CD14-positive monocyte (primary cell): ENCODE measurements at regions not wholly inside any gene's neighbourhood (a gene's known extent, or its start where the extent isn't known, plus 50 kb on each side); places are given as distances from the start of the nearest gene placed in this dataset.
"Not testable (repeated sequence)": the region's sequence is repeated elsewhere in the genome, so short reads cannot be mapped to it uniquely, and the experiment has no call there.

Experiments used
- DNase-seq, 3 donors: peaks; one replicate each; pipeline ENCODE4 v3.0.0-alpha.2; 2011 to 2022
- H2AFZ ChIP-seq: 2 replicates; pipeline ENCODE4 v1.6.0; 2012; ENCODE audit warnings: mild to moderate bottlenecking, low read depth, low read length, inconsistent platforms; ENCODE audit not compliant: insufficient read depth, poor library complexity, severe bottlenecking
- H3K27ac ChIP-seq, 2 donors: 1 replicate in 1 of 2; 2 replicates in 1 of 2; pipeline ENCODE4 v1.5.1; 2012 to 2013; ENCODE audit warnings: low read length in 2 of 2, control low read depth in 1 of 2, inconsistent platforms in 1 of 2, low read depth in 1 of 2, mild to moderate bottlenecking in 1 of 2
- H3K27me3 ChIP-seq, 2 donors: one replicate each; pipeline versions ENCODE4 v1.6.0 to v1.6.1; 2011 to 2013; ENCODE audit warnings: low read length in 2 of 2; ENCODE audit not compliant: control insufficient read depth in 2 of 2, insufficient read depth in 2 of 2
- H3K36me3 ChIP-seq, 2 donors: replicated peaks in 1 of 2; 1 replicate in 1 of 2; 2 replicates in 1 of 2; pipeline versions ENCODE4 v1.5.1 to v1.6.1; 2012 to 2013; ENCODE audit warnings: low read length in 2 of 2, control low read depth in 1 of 2, inconsistent platforms in 1 of 2, mild to moderate bottlenecking in 1 of 2; ENCODE audit not compliant: insufficient read depth in 2 of 2, control insufficient read depth in 1 of 2
- H3K4me1 ChIP-seq, 2 donors: 1 replicate in 1 of 2; 2 replicates in 1 of 2; pipeline versions ENCODE4 v1.5.1 to v1.6.1; 2012 to 2013; ENCODE audit warnings: low read length in 2 of 2, control low read depth in 1 of 2, inconsistent platforms in 1 of 2, mild to moderate bottlenecking in 1 of 2, moderate library complexity in 1 of 2; ENCODE audit not compliant: insufficient read depth in 2 of 2, control insufficient read depth in 1 of 2
- H3K4me2 ChIP-seq: replicated peaks from 2 replicates; pipeline ENCODE3; 2012; ENCODE audit warnings: low read length, moderate library complexity, mild to moderate bottlenecking; ENCODE audit not compliant: poor library complexity, severe bottlenecking; ENCODE audit errors: extremely low read depth
- H3K4me3 ChIP-seq, 3 experiments: fragments of 200-600 bp in 1 of 3; sonication (generic) in 1 of 3; replicated peaks in 1 of 3; 1 replicate in 2 of 3; 2 replicates in 1 of 3; pipeline ENCODE4 v1.5.1; 2011 to 2013; ENCODE audit warnings: low read length in 3 of 3, mild to moderate bottlenecking in 3 of 3, control low read depth in 2 of 3, low read depth in 2 of 3, inconsistent platforms in 1 of 3, moderate library complexity in 1 of 3
- H3K79me2 ChIP-seq: 2 replicates; pipeline ENCODE4 v1.6.0; 2012; ENCODE audit warnings: mild to moderate bottlenecking, control low read depth, inconsistent platforms, low read length, moderate library complexity; ENCODE audit not compliant: insufficient read depth
- H3K9ac ChIP-seq: 2 replicates; pipeline ENCODE4 v1.6.0; 2017; ENCODE audit warnings: low read length, mild to moderate bottlenecking; ENCODE audit not compliant: insufficient read depth, poor library complexity, severe bottlenecking
- H3K9me3 ChIP-seq, 2 donors: replicated peaks in 1 of 2; 1 replicate in 1 of 2; 2 replicates in 1 of 2; pipeline versions ENCODE4 v1.5.1 to v1.6.1; 2012 to 2013; ENCODE audit warnings: low read length in 2 of 2, control low read depth in 1 of 2; ENCODE audit not compliant: control insufficient read depth in 1 of 2, insufficient read depth in 1 of 2
- H4K20me1 ChIP-seq: 2 replicates; pipeline ENCODE4 v1.6.0; 2012; ENCODE audit warnings: mild to moderate bottlenecking, low read length, control low read depth, moderate library complexity; ENCODE audit not compliant: insufficient read depth
- H3K27ac Mint-ChIP-seq, 7 donors: one replicate each; pipeline ENCODE4 v1.8.0; 2020; ENCODE audit warnings: mild to moderate bottlenecking in 7 of 7, mixed read lengths in 7 of 7, moderate library complexity in 6 of 7, inconsistent platforms in 2 of 7
- H3K27me3 Mint-ChIP-seq, 3 donors: one replicate each; pipeline ENCODE4 v1.8.0; 2021 to 2022; ENCODE audit warnings: low read depth in 3 of 3, mild to moderate bottlenecking in 3 of 3, mixed read lengths in 3 of 3, moderate library complexity in 3 of 3, inconsistent platforms in 1 of 3
- H3K36me3 Mint-ChIP-seq, 2 donors: one replicate each; pipeline ENCODE4 v1.8.0; 2020; ENCODE audit warnings: mixed read lengths in 2 of 2, inconsistent platforms in 1 of 2, mild to moderate bottlenecking in 1 of 2
- H3K4me1 Mint-ChIP-seq: one replicate; pipeline ENCODE4 v1.8.0; 2020; ENCODE audit warnings: mild to moderate bottlenecking, mixed read lengths
- H3K4me3 Mint-ChIP-seq, 2 donors: one replicate each; pipeline ENCODE4 v1.8.0; 2020; ENCODE audit warnings: mild to moderate bottlenecking in 2 of 2, mixed read lengths in 2 of 2, moderate library complexity in 1 of 2
- H3K9me3 Mint-ChIP-seq, 7 donors: one replicate each; pipeline ENCODE4 v1.8.0; 2020 to 2022; ENCODE audit warnings: mixed read lengths in 7 of 7, mild to moderate bottlenecking in 6 of 7, moderate library complexity in 6 of 7, inconsistent platforms in 2 of 7
- WGBS: methylation state at CpG from one replicate; pipeline ENCODE4 v1.1.5; 2013; ENCODE audit warnings: missing lambda C conversion rate; ENCODE audit not compliant: insufficient coverage; 5-methylcytosine and 5-hydroxymethylcytosine counted together
- intact Hi-C, 2 donors: fragments of 100-400 bp; cut with micrococcal nuclease; formaldehyde crosslinking; loops; one replicate each; pipeline versions ENCODE4 v1.15.0 to v1.15.1; 2023
- TF ChIP-seq, protein P1 (sequence below): fragments of 200-600 bp; IDR thresholded peaks from one replicate; pipeline ENCODE4 v1.8.0; 2022; ENCODE audit warnings: antibody characterized with exemption, mild to moderate bottlenecking

DNA sequence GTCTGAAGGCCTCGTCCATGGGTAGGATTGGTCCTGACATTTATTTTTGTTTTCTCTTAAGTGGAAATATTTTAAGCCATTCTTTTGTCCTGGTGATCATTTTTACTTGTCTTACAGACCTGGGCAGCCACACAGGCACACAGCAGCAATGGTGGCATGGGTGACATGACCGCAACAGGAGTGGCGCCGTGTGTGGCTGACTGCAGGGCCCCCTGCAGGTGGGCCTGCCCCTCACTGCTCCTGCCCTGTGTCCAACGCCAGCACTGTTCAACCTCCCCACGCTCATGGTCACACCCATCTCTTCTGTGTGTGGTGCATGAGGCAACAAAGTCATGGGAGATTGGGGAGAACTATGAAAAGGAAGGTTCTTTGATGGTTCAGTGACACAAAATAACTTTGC, 151.9 kb downstream of the MYLK4 start:
- 100% methylated on average over 1 of the region's 6 CpGs for WGBS
- H3K27ac Mint-ChIP-seq: no peak overlapping the region

DNA sequence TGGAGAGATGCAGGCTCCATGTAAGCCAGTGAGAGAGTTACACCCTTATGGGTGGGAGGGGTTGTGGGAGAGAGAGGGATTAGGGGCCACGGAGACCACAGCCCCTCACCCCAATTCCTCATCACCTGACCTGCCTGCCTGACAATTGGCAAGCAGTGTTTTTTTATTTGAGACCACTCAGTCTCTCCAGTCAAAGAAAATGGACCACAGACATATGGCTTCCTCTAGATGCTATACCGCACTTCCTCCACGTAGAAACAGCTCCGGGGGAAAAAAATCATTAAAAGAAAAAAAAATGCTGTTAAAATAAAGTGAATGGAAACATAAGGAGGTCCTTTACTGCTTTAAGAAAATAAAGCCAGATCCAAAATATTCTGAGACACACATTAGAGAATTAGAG, 152.7 kb downstream of the MYLK4 start:
- H3K9me3 ChIP-seq: no peaks in the 10 kb centered on the region
- H3K4me1 ChIP-seq: no peaks in the 10 kb centered on the region
- TF ChIP-seq, protein P1, sequence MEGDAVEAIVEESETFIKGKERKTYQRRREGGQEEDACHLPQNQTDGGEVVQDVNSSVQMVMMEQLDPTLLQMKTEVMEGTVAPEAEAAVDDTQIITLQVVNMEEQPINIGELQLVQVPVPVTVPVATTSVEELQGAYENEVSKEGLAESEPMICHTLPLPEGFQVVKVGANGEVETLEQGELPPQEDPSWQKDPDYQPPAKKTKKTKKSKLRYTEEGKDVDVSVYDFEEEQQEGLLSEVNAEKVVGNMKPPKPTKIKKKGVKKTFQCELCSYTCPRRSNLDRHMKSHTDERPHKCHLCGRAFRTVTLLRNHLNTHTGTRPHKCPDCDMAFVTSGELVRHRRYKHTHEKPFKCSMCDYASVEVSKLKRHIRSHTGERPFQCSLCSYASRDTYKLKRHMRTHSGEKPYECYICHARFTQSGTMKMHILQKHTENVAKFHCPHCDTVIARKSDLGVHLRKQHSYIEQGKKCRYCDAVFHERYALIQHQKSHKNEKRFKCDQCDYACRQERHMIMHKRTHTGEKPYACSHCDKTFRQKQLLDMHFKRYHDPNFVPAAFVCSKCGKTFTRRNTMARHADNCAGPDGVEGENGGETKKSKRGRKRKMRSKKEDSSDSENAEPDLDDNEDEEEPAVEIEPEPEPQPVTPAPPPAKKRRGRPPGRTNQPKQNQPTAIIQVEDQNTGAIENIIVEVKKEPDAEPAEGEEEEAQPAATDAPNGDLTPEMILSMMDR: no peak
- no peak overlapping the region for H3K27ac Mint-ChIP-seq
- no peaks in the 10 kb centered on the region for H3K36me3 ChIP-seq
- no peak for DNase-seq
- H2AFZ ChIP-seq: no peak overlapping the region
- no peaks in the 10 kb centered on the region for H3K4me1 Mint-ChIP-seq
- H3K4me3 Mint-ChIP-seq: no peak overlapping the region
- no CpG with 5 or more reads among the region's 4 CpGs for WGBS
- H4K20me1 ChIP-seq: no peaks in the 10 kb centered on the region
- H3K27me3 ChIP-seq: no peaks in the 10 kb centered on the region
- H3K9ac ChIP-seq: no peak overlapping the region
- intact Hi-C loops: no loop called here
- H3K9me3 Mint-ChIP-seq: peaks cover 0 to 4% (median 4%) of the 10 kb centered on the region in 7 donors
- H3K36me3 Mint-ChIP-seq: no peaks in the 10 kb centered on the region
- H3K27ac ChIP-seq: no peak overlapping the region
- H3K4me3 ChIP-seq: no peak overlapping the region
- peaks cover 0 to 2% (median 2%) of the 10 kb centered on the region in 3 donors for H3K27me3 Mint-ChIP-seq
- H3K4me2 ChIP-seq: no peak overlapping the region
- H3K79me2 ChIP-seq: no peaks in the 10 kb centered on the region

More for the DNA sequence above, 151.9 kb downstream of the MYLK4 start:
- intact Hi-C loops: no loop called here
- Mint-ChIP-seq H3K4me3 (no peak overlapping the region), H3K27me3 (peaks cover 2 to 3% (median 2%) of the 10 kb centered on the region in 3 donors), H3K36me3 (no peaks in the 10 kb centered on the region), H3K4me1 (no peaks in the 10 kb centered on the region), H3K9me3 (peaks cover 0 to 4% (median 4%) of the 10 kb centered on the region in 7 donors)
- TF ChIP-seq, protein P1: no peak
- Histone ChIP-seq H3K27me3 (no peaks in the 10 kb centered on the region), H3K4me3 (no peak overlapping the region), H2AFZ (no peak overlapping the region), H3K9me3 (no peaks in the 10 kb centered on the region), H3K4me2 (no peak overlapping the region), H3K9ac (no peak overlapping the region), H3K36me3 (no peaks in the 10 kb centered on the region), H4K20me1 (no peaks in the 10 kb centered on the region), H3K79me2 (no peaks in the 10 kb centered on the region), H3K4me1 (no peaks in the 10 kb centered on the region), H3K27ac (no peak overlapping the region)
- no peak for DNase-seq

DNA sequence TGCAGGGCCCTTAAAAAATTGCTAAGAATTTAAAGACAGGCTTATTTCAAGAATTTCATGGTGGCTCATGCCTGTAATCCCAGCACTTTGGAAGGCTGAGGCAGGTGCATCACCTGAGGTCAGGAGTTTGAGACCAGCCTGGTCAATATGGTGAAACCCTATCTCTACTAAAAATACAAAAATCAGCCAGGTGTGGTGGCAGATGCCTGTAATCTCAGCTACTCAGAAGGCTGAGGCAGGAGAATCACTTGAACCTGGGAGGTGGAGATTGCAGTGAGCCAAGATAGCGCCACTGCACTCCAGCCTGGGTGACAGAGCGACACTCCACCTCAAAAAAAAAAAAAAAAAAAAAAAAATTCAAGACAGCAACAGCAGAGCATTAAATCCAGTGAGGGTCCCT, 153.3 kb downstream of the MYLK4 start:
- H3K4me2 ChIP-seq, H3K27ac Mint-ChIP-seq, H3K4me1 Mint-ChIP-seq, H3K36me3 ChIP-seq, H3K4me3 Mint-ChIP-seq, H3K27me3 ChIP-seq, H3K9me3 Mint-ChIP-seq, intact Hi-C loops, H3K4me1 ChIP-seq, H3K4me3 ChIP-seq, H3K27me3 Mint-ChIP-seq, H2AFZ ChIP-seq, DNase-seq, H3K9me3 ChIP-seq, H3K9ac ChIP-seq, H4K20me1 ChIP-seq, H3K36me3 Mint-ChIP-seq, H3K79me2 ChIP-seq, H3K27ac ChIP-seq: not testable (repeated sequence)
- no CpG with 5 or more reads among the region's 2 CpGs for WGBS
